GM19193 (cell line): ENCODE measurements at regions not wholly inside any gene's neighbourhood (a gene's known extent, or its start where the extent isn't known, plus 50 kb on each side); places are given as distances from the start of the nearest gene placed in this dataset.

Source experiments
- POLR2A ChIP-seq: IDR thresholded peaks from 4 replicates; pipeline ENCODE4 v1.6.1; 2011; ENCODE audit not compliant: insufficient read depth, insufficient read length; ENCODE audit errors: extremely low read depth

- TF ChIP-seq POLR2A: no peak
Observed at GRCh38 chr5:126108470-126108869, 314.7 kb upstream of the GRAMD2B start.

DNA sequence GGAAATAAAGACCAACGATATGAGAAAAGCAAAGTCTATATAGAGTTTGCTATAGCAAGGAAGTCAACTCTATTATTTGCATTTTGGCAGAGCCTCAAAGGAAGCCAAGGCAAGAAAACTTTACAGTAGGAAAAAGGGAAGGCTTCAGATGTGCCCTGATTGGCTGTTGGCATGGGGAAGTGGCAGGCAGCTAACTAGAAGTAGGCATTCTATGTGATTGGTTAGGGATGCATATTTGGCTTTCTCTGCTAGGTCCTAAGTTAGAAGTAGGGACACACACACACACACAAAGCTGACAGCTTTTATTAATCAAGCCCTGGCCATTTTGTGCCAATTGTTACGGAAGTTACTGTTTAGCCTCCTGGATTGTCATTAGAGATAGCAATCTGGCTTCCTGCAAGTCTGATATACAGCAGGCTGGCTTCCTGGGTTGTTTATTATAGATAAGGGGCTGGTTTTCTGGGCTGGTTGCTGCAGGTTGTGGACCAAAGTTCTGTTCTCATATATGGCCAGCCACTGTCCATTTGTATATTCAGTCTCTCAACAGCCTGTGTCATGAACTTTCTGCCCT, 308.1 kb upstream of the GRAMD2B start:
- TF ChIP-seq POLR2A: no peak

- TF ChIP-seq POLR2A: no peak
Observed at GRCh38 chr5:126117044-126117443, 306.2 kb upstream of the GRAMD2B start.

DNA sequence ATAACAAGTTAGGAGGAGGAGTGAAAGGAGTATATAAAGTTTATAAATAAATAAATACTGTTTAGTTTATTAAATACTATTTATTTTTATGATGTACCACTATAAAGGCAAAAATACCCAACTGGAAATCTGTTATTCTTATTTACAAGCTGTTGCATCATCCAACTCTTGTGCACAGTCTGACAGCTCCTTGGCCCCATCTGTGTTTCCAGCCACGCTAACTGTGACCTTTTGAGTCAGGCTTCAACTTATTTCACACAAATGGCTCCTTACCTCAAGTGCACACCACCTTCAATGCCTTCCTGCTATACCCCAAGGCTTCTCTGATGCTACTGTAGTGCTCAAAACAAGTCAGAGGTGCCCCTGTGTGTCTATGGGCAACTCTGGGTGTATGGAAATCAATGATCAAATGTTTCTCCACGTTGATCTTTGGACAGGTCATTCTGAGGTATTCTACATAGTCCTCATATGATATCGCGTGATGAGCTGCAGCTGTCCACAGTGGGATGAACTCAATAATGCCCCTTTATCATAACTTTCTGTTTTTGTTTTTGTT, 303.2 kb upstream of the GRAMD2B start:
- TF ChIP-seq POLR2A: no peak

DNA sequence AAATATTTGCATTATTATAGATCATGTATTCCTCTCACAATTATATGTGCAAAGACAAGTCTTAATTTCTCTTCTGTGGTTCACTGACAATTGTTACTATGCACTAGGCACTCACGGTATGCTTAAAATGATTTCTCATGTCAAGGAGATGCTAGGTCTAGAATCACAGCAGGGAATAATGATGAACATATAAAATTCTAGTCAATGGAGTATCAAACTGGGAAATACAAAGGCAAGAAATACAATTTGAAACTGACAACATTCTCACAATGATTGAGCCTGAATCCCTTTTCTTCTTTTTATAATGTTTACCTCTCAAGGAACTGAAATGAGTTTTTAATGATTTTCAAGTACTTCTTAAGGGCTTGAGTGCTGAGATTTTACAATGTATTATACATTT, 302.3 kb upstream of the GRAMD2B start:
- no peak for TF ChIP-seq POLR2A

DNA sequence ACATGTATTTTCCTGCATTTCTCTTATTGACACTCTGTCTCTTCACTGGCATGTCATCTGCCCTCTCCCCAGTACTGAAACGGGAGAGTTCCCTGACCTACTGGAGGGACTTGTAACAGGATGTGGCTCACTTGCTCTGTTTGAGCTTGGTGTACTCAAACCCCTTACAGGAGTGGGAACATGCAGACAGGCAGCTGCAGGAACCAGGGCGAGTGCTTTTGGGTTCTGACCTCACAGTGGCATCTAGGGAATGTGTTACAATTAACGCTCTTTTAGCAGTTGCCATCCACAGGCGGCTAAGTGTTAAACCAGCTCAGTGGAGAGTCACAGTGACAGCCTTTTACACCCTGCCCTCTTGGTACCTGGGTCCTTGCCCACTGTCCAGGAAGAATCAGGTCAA, 300.3 kb upstream of the GRAMD2B start:
- TF ChIP-seq POLR2A: no peak

- TF ChIP-seq POLR2A: no peak
Observed at GRCh38 chr5:126124706-126125345, 298.4 kb upstream of the GRAMD2B start.

DNA sequence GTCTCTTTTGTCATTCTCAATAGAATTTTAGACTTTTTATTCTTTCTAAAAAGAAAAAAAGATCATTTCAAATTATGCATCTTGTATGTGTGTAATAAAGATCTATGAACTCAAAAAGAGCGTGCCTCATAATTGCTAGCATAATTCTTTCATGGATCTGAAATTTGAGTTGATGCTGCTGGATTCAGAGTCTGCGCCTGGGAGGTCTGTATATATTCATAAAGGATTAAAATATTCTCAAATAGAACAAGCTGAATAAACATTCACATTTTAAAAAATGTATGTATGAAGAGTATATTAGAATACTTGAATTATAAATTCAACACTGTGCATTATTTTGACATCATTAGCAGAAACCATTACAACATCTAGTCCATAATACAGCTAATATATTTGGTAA, 297.8 kb upstream of the GRAMD2B start:
- TF ChIP-seq POLR2A: no peak

GRCh38 chr5:126126574-126126973, 296.6 kb upstream of the GRAMD2B start:
- no peak for TF ChIP-seq POLR2A

- TF ChIP-seq POLR2A: no peak
Observed at GRCh38 chr5:126129431-126129830, 293.8 kb upstream of the GRAMD2B start.

- no peak for TF ChIP-seq POLR2A
Observed at GRCh38 chr5:126133424-126133823, 289.8 kb upstream of the GRAMD2B start.

- no peak for TF ChIP-seq POLR2A
Observed at GRCh38 chr5:126137891-126138280, 285.3 kb upstream of the GRAMD2B start.

- TF ChIP-seq POLR2A: no peak
Observed at GRCh38 chr5:126138281-126138931, 284.8 kb upstream of the GRAMD2B start.

DNA sequence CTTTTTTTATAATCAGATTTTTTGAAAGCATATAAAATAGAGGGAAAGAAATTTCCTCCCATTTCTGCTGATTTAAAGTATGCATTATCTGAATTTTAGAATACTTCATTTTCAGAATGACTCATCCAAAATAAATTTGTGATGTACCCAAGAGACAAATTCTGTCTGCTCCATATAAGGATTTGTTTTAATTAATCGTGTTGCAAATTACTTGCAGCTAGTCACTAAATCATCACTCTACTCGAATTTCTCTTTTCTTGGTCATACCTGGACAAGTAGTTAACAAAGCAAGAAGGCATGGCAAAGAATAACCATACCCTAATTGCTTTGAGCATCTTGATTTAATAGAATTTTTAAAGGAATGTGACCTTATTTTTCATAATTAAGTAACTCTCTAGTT, 284.1 kb upstream of the GRAMD2B start:
- TF ChIP-seq POLR2A: no peak

DNA sequence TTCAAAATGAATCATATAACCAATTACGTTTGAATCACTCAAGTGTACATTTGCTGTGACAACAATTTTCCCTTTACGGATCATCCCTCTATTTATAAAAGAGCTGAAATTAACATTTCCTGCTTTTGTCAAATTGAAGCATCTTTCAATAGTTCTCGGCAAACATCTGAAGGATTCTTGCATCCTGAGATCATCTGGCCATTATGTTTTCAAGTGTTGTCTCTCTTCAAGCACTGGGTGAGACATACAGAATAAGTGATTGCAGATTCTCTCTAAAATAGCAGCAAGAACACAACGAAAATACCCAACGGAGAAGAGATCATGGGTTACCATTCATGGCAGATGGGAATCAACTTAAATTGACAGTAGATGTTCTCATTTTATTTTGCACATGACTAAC, 283.4 kb upstream of the GRAMD2B start:
- TF ChIP-seq POLR2A: no peak

GRCh38 chr5:126143622-126144021, 279.6 kb upstream of the GRAMD2B start:
- TF ChIP-seq POLR2A: no peak

- TF ChIP-seq POLR2A: no peak
Observed at GRCh38 chr5:126166368-126166767, 256.8 kb upstream of the GRAMD2B start.

GRCh38 chr5:126168785-126169184, 254.4 kb upstream of the GRAMD2B start:
- no peak for TF ChIP-seq POLR2A
